ENCODE measurements at regions not wholly inside any gene's neighbourhood (a gene's known extent, or its start where the extent isn't known, plus 50 kb on each side); places are given as distances from the start of the nearest gene placed in this dataset.
"Not testable (repeated sequence)": the region's sequence is repeated elsewhere in the genome, so short reads cannot be mapped to it uniquely, and the experiment has no call there.

GRCh38 chr1:220475608-220476007 is 52.3 kb upstream of the MARK1 start:
- not testable (repeated sequence) for DNase-seq

GRCh38 chr1:220475141-220475540 is 52.8 kb upstream of the MARK1 start:
- DNase-seq = not testable (repeated sequence)

GRCh38 chr1:220473440-220473839 is 54.5 kb upstream of the MARK1 start:
- DNase-seq = no peak

GRCh38 chr1:220462752-220463151 is 65.2 kb upstream of the MARK1 start:
- no peak for DNase-seq

- DNase-seq = no peak
Observed at GRCh38 chr1:220458936-220459335, 69.0 kb upstream of the MARK1 start.

- DNase-seq = no peak
Observed at GRCh38 chr1:220457957-220458609, 69.9 kb upstream of the MARK1 start.

GRCh38 chr1:220455559-220455958 is 72.4 kb upstream of the MARK1 start:
- no peak for DNase-seq

GRCh38 chr1:220454155-220454777 is 73.7 kb upstream of the MARK1 start:
- peak; percentile 18 for DNase-seq

GRCh38 chr1:220453371-220453770 is 74.6 kb upstream of the MARK1 start:
- DNase-seq = no peak

- no peak for DNase-seq
Observed at GRCh38 chr1:220451532-220451931, 76.4 kb upstream of the MARK1 start.

GRCh38 chr1:220450927-220451326 is 77.0 kb upstream of the MARK1 start:
- no peak for DNase-seq

- no peak for DNase-seq
Observed at GRCh38 chr1:220448217-220448616, 79.7 kb upstream of the MARK1 start.

GRCh38 chr1:220444586-220444985 is 83.3 kb upstream of the MARK1 start:
- peak; percentile 54 for DNase-seq

- no peak for DNase-seq
Observed at GRCh38 chr1:220441211-220441610, 86.7 kb upstream of the MARK1 start.

- DNase-seq = no peak
Observed at GRCh38 chr1:220438741-220439140, 89.2 kb upstream of the MARK1 start.

- DNase-seq = no peak
Observed at GRCh38 chr1:220432408-220432807, 95.5 kb upstream of the MARK1 start.

- DNase-seq = no peak
Observed at GRCh38 chr1:220431554-220432239, 96.2 kb upstream of the MARK1 start.

GRCh38 chr1:220430586-220430985 is 97.3 kb upstream of the MARK1 start:
- no peak for DNase-seq

GRCh38 chr1:220430059-220430458 is 97.9 kb upstream of the MARK1 start:
- DNase-seq = no peak

GRCh38 chr1:220426989-220427388 is 100.9 kb upstream of the MARK1 start:
- DNase-seq = no peak

- DNase-seq = no peak
Observed at GRCh38 chr1:220425852-220426251, 102.1 kb upstream of the MARK1 start.

- DNase-seq = no peak
Observed at GRCh38 chr1:220421508-220421907, 106.4 kb upstream of the MARK1 start.

- no peak for DNase-seq
Observed at GRCh38 chr1:220420726-220421125, 107.2 kb upstream of the MARK1 start.

GRCh38 chr1:220412382-220412781 is 115.6 kb upstream of the MARK1 start:
- not testable (repeated sequence) for DNase-seq
